HG03196 (cell line): ENCODE measurements at regions not wholly inside any gene's neighbourhood (a gene's known extent, or its start where the extent isn't known, plus 50 kb on each side); places are given as distances from the start of the nearest gene placed in this dataset.

Source experiments
- ATAC-seq: cut with Tn5 transposase; IDR thresholded peaks from one replicate; pipeline ENCODE4 v1.9.1; 2021; ENCODE audit not compliant: unreplicated experiment

DNA sequence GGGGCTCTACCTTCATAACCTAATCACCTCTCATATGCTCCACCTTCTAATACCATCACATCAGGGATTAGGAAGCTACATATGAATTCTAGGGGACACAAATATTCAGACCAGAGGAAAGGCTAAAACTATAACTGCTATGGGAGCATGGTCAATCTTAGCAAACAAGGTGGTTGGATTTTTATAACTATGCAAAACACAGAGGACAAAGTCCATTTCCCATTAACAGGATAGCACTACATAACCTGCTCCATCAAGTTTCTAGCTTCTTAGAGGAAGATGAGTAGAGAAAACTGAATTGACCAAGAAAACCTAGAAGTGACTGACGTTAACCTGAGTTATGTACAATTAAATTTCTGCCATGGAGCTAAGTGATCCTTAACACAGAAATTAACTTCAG lies 398.6 kb downstream of the TBL1XR1 start:
- no peak for ATAC-seq

DNA sequence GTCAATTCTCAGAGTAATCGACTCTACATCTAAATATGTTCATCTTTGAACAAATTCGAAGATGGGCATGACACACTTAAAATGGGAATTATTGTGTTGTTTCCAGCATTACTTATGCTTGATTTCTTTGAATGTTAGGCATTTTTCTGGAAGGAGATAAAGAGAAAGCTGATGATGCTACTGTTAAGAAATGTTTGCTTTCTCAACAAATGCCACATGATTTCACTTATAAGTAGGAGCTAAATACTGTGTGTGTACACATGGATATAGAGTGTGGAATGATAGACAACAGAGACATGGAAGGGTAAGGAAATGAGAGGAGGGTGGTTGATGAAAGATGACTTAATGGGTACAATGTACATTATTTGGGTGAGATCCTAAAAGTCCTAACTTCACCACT lies 400.9 kb downstream of the TBL1XR1 start:
- no peak for ATAC-seq

DNA sequence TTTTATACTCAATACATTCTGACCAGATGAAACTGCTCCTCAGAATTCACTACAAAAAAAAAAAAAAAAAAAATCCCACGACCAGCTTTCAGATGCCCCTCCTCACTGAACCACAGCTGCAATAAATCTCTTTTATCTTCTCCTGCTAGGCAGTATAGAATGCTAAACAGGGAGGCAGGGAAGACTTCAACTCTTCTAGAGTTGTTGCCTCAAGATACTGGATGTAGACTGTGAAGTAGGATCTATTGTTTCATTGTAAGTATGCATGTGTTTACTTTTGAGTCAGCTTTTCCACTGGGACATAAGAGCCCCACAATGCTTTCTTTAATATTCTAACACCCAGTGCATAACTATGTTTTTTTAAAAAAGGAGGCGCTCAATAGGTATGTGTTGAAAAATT lies 401.4 kb downstream of the TBL1XR1 start:
- ATAC-seq: no peak

DNA sequence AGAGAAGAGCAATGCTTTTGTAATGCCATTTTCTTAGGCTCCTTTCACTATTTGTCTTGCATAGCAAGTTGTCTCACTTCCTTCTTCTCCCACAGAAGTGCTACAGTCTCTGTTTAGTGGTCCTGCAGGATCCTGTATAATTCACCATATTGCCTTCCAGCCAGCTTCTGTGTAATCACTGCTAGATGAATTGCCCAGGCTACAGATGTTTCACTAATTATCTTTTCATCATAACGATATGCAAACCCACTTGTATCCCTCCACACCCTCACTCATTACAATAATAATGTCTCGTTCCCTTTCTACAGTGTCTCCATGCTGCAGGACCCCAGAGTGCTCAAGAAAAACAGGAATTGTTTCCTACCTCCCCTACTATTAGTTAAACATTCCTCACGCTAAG lies 402.9 kb downstream of the TBL1XR1 start:
- no peak for ATAC-seq

DNA sequence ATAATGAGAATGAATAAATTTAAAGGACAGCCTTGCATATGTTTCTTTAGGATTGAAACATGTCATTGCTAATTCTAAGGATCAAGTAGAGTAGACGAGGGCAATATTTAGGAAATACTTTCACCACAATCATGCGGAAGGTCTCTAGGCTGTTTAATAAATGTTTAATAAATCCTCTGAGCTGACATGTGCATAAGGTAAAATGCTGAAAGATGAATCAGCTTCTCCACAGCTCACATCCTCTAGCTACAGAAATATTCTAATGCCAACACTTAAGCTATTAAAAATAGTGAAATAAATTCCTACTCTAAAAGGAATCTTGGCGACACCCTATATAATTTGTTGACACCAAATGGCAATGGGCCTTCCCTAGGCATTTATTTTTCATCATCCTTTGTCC lies 407.3 kb downstream of the TBL1XR1 start:
- no peak for ATAC-seq

DNA sequence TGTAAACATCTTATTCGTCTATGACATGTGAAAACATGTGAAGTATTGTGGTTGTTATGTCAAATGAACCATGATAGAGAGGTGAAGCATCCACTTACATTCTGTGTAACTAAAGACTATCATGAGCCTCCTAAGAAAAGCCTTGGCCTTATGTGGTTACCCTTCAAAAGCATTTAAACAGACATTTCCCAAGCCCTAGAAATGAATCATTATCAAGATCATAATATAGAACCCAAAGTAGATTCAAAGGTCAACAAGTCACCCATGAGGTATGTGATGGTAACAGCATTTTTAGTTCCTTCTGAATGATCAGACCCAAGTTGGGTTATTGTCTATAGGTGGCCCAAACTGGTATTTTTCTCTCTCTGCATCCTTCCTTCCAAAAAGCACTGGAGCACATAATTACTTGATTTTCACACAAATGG lies 408.0 kb downstream of the TBL1XR1 start:
- ATAC-seq: no peak

DNA sequence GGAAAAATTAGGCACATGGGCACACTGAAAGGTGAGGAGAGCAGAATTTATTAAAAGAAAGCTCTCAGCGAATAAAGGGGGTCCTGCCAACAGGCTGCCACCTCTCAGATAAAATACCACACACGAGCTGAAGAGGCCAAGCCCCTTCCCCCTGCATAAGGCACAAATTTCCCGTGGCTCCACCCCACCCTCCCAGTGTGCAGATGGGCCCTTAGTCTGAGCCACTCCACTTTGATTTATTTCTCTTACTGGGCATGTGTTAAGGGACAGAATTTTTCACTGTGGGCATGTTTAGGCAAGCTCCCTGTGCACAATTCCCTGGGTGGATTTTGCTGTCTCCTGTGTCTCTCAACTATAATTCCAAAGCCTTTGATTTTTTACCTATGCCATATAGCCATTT lies 409.8 kb downstream of the TBL1XR1 start:
- ATAC-seq: no peak

DNA sequence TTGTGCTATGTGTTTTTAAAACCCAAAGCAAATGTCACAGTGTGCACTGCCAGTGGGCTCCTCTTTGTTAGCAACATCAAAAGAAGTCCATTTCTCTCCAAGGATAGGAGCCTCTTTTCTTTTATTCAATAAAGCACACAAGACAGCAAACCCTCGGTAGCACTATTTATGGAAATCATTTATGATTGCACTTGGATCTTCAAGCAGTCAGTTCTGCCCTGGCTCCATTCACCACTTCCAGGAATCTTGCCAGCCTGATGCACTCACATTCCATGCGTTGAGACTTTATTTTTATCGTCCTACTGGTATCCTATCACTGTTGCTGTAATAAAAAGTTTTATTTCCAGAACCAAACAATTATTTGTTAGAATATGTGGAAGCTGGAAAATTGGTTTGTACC lies 412.1 kb downstream of the TBL1XR1 start:
- no peak for ATAC-seq

DNA sequence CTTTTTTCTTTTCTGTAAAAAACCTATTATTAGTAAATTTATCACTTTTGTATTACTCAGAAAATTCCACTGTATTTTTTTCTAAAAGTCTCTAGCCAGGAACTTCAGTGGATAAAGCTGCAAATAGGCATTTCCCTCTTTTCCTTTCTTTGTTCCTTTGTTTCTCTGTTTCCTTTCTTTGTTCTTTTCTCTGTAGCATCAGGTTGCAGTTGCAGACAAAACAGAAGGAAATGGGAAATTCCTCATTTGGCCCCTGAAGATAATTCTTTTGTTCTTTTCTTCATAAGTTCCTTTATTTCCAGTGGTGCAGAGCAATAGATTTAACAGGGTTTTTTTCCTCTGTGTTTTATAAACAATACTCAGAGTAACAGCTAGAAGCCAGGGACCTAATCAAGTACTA lies 416.5 kb downstream of the TBL1XR1 start:
- ATAC-seq: no peak

DNA sequence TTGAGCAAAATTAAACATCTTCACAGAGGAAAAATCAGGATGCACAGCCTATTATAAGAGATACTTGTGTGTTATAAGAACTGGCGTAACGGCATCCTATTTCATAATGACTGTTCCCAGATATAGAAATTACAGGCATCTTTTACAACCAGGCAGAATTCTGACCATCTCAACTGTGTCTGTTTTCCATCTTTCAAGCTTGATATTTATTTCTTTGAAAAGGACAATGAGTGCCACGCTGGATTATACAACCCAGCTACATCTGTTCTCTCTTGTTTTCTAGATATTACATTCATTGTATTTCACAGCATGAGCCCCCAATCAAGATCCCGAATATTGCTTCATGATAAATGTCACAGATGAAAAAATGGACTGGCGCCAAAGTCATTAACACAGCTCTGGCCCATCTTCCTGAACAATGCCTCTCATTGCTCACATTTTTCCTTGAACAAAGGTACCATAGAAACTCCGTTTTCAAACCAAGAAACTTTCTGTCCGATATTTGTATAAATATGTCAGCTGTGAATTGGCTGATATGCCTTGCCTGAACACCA lies 420.6 kb downstream of the TBL1XR1 start:
- ATAC-seq: no peak

DNA sequence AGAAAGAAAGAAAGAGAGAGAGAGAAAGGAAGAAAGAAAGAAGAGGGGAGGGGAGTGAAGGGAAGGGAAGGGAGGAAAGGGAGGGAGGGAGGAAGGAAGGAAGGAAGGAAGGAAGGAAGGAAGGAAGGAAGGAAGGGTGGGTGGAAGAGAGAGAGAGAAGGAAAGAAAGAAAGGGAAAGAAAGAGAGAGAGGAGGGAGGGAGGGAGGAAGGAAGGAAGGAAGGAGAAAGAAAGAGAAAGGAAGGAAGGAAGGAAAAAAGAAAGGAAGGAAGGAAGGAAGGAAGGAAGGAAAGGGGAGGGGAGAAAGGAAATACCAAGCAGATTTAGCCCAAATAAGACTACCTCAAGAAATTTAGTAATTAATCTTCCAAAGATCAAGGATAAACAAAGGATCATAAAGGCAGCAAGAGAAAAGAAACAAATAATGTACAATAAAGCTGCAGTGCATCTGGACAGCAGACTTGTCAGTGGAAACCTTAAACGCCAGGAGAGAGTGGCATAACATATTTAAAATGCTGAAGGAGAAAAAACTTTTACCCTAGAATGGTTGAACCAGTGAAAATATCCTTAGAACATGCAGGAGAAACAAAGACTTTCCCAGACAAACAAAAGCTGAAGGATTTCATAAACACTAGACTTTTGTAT lies 427.6 kb downstream of the TBL1XR1 start:
- no peak for ATAC-seq

DNA sequence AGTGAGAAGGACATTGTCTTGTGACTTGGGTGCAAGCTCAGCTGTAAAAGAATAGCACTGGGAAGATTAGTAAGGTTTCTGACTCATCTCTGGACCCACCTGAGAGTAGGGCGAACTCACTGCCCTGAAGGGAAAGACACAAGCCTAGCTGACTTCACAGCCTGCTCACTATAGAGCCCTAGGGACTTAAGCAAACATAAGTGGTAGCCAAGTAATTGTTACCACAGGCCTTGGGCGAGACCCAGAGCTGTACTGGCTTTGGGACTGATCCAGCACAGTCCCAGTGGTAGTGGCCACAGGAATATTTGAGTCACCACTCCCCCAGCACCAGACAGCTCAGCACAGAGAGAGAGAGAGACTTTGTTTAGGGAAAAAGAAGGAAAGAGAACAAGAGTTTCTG lies 429.9 kb downstream of the TBL1XR1 start:
- no peak for ATAC-seq

DNA sequence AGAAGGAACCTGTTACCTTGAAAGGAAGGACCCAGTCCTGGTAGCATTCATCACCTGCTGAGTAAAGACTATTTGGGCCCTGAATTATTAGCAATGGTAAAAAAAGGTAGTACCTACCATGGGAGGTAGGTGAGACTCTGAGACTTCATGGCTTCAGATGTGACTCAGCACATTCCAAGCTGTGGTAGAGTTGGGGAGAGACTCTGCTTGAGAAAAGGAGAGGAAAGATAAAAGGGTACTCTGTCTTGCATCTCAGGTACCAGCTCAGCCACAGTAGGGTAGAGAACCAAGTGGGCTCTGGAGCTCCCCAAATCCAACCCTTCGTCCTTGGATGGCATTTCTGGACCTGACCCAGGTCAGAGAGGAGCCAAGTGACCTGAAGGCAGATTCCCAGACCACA lies 430.4 kb downstream of the TBL1XR1 start:
- no peak for ATAC-seq

DNA sequence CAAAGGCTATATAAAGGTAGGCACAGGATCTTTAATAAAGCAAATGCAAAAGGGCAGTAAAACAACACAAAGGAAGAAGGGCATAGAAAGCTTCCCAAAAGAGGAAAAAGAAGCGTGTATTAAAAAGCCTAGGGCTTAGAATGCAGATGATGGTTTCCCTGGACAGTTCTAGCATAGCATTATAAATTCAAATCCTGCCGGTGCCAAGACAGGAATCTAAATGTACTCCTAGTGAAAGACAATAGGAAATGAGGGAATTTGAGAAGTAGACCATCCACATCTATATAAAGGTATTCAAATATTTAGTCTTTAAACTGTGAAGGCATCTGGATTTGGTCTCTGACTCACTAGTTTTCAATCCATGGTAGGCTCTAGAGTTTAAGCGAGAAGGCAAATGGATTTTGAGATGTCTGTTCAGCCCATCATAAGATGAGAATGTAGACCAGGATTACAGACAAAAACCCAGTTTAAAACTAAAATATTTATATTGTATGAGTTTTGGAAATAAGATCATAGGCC lies 431.8 kb downstream of the TBL1XR1 start:
- no peak for ATAC-seq

DNA sequence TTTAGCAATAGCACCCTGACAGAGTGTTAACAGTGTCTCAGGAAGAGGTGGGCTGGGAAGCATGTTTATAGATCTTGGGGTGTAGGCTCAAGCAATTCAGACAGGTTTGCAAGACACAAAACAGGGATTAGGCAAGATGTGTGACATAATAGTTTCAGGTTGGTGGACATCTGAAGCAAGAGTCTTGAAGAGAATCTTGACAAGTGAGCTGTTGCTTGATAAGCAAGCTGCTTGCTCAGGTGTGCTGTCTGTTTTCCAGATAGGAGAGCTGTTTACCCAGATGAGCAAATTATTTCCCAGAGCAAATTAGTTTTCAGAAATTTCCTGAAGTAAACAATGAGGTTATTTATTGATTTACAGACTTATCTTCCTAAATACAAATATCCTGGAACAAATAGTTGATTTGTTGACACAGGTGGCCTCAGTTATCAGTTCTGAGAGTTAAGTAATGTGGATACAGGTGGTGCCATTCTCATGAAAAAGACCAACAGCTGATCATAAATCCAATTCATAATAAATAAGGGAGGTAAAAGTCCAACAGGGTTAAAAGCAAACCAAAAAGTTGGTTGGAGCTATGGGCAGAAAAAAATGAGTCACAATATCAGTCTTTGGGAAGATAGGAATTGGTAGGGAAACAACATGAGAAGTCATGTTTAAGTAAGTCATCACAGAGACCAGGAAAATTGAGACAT lies 437.3 kb downstream of the TBL1XR1 start:
- ATAC-seq: no peak

DNA sequence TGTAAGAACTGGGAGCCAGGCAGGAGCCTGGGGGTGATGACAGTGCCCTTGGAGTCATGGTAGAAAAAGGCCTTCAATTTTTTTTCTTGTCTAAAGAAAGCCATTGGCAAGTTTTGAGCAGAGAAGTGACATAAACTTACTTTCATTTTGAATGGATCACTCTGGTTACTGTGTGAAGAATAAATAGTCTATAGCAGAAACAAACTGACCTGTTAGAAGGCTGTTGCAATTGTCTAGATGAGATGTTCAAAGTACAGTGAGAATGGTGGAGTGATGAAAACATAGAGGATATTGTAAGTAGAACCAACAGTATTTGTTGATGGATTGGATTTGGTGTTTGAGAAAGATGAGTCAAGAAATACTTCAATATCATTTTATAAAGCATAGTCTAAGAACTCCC lies 439.9 kb downstream of the TBL1XR1 start:
- no peak for ATAC-seq

DNA sequence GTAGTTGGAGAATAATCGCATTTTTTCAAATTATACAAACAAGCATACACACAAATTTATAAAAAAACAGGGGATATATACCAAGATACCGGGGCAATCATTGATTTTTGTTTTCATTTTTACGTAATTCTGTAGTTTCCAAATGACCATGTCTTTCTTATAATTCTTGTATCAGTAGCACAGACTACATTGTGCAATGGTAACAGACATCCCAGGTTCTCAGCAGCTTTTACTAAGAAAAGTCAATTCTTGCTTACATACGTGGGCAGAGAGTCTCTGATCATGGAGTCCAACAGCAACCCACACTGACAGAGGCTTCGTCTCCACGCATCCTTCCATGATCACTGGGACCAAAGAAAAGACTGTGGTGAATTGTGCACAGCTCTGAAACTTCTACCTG lies 441.3 kb downstream of the TBL1XR1 start:
- peak; percentile 52 for ATAC-seq

DNA sequence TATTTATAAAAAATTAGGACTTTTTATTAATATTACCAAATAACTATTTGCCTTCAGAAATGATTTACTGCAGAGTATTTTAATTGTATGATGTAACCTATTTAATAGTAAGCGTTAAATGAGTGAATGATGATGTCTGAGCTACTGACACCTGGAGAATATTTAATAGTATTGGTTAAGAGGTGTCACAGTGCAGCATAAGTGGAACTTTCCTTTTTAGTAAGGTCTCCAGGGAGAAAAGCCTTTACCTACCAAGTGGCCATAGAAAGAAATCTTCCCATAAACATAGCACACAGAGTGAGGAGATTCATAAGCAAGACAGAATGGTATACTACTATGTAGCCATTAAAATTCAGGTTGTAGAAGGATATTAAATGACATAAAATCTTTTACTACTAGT lies 441.7 kb downstream of the TBL1XR1 start:
- peak; percentile 44 for ATAC-seq

DNA sequence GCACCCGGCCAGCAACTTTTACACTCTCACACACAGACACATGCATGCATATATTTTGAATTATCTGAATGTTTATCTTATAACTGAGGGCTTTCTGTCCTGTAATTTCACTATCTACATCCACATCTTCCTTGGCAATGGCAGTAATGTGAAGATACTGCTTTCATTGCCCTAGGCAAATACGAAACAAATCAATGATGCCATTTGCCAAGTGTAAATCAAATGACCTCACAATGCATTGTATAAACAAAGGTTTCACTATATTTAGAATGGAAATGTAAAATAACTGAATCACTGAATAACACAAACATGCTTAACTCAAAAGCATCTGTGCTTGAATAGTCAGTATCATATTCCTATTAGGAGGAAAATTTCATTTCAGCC lies 455.6 kb downstream of the TBL1XR1 start:
- ATAC-seq: no peak

DNA sequence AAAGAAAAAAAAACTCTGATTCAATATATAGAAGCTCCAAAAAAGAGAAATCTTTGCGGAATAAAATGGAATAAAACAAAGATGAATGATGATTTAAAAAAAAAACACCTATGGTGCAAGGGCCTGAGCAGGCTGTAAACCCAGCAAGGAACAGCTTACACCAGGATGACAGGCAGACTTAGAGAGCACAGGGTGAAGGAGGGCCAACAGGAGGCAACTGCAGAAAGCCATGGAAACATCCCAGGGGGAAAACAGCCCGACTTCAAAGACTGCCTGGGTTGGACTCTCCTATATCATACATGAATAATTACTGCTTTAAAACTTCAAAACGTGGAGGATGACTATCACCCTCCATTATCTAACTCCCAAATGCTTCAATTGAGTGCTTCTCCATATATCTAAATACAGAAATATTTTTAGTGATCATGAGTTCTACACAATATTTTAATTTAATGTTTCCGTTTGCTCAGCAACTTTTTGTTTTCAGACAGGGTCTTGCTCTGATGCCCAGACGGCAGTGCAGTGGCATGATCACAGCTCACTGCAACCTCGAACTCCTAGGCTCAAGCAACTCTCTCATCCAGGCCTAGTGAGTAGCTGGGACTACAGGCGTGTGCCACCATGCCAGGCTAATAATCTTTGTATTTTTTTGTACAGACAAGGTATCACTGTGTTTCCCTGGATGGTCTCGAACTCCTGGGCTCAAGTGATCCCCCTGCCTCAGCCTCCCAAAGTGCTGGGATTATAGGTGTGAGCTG lies 456.2 kb downstream of the TBL1XR1 start:
- ATAC-seq: no peak

DNA sequence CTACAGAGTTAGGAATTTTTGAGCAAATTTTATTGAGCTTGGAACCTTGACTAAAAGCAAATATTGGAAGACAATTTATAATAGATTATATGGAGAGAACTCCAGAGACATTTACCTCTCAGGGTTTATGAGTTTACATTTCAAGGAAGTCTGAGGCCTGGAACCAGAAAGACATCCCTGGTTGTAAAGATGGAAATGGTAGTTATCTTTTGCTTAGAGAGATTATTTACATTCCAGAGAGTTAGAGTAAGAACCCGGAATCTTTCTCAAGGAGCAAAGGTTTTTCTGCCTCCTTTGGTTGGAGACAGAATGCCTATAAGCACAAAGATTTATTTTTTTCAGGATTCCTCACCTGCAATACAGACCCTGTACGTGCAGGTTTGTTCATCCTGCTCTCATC lies 458.1 kb downstream of the TBL1XR1 start:
- ATAC-seq: no peak
